ENCODE measurements at regions not wholly inside any gene's neighbourhood (a gene's known extent, or its start where the extent isn't known, plus 50 kb on each side); places are given as distances from the start of the nearest gene placed in this dataset.
"Not testable (repeated sequence)": the region's sequence is repeated elsewhere in the genome, so short reads cannot be mapped to it uniquely, and the experiment has no call there.

DNA sequence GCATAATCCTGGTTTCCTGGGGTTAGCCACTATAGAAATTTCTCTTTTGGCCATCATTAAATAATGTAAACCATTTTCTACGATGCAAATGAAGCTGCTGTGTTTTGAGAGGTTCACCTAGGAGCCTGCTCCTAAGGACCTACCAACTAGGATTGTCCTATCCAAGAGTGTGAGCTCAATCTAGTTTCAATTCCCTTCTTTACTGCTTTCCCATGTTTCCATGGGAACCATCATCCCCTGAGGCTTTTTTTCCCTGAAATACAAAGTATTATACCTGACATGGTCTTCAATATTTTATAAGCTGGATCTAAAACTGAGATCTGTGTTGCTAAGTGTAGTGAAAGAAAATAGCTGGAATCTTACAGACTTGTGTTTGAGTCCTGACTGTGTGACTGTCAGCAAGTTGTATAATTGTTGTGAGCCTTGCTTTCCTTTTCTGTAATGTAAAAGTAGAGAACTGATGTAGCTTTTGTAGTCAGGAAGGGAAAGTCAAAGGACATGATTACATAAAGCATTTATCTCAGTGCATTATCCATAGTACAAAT lies 453.2 kb downstream of the PRR16 start:
- FAIRE-seq (no peak), DNase-seq (ENCODE audit: low spot score) (no peak)

- FAIRE-seq: no peak
- DNase-seq (ENCODE audit: low spot score): no peak
Measured at GRCh38 chr5:120919017-120919416, 454.9 kb downstream of the PRR16 start.

DNA sequence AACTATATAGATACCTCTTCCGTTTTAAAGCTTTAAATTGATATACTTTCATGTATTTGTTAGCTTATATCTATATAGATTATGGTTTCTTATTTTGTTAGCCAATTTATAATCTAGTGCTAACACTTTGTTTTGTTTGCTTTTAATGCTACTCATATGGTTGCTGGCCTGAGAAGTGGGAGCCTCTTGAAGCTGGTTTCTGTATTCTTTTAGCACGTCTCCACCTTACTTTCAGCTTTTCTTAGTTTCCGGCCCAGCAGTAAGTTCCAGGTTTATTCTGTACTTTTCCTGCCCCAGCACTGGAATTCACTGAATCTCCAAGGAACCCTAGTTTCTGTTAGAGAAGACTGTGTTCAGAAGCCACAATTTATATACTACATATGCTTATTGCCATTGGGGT lies 458.9 kb downstream of the PRR16 start:
- DNase-seq (ENCODE audit: low spot score): no peak
- no peak for FAIRE-seq

- no peak for DNase-seq (ENCODE audit: low spot score)
- FAIRE-seq: no peak
Measured at GRCh38 chr5:120926471-120926870, 462.4 kb downstream of the PRR16 start.

DNA sequence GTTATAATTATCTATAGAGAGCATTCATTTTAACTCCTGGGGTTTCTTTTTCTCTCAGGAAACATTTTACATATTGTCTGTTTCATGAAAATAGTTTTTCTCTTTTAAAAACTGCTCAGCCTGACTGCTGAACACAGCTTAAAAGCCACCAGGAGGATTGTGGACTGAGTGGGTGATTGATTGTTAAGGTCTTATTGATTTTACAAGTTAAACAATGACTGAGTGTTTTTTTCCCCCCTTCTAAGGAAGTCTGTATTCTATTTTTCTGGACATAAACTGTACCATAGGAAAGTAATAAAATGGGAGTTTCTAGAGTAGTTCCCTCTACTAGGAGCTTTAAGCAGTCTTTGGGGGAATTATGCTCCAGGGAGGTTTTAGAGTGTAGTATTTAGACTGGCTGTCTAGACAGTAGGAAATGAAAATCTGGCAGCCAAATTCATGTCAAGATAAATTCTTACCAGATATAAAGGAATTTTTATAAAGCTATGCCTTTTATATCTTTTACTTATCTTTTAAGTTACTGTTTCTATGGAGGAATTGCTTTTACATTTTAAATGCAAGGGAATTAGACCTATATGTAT lies 463.9 kb downstream of the PRR16 start:
- DNase-seq (ENCODE audit: low spot score) (no peak), FAIRE-seq (no peak)

GRCh38 chr5:120932480-120932879 lies 468.4 kb downstream of the PRR16 start:
- no peak for FAIRE-seq
- no peak for DNase-seq (ENCODE audit: low spot score)

- DNase-seq (ENCODE audit: low spot score) (no peak), FAIRE-seq (no peak)
Measured at GRCh38 chr5:120934031-120934430, 469.9 kb downstream of the PRR16 start.

DNA sequence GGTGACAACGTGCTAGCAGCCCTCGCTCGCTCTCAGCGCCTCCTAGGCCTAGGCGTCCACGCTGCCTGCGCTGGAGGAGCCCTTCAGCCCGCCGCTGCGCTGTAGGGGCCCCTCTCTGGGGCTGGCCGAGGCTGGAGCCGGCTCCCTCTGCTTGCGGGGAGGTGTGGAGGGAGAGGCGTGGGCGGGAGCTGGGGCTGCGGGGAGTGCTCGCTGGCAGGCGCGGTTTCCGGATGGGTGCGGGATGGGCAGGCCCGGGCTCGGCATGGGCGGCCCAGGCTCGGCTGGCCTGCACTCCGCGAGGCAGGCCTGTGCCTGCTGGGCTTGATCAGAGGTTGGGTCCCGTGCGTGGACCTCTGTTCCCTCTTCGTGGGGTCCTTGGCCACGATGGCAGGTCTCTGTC lies 472.6 kb downstream of the PRR16 start:
- DNase-seq (ENCODE audit: low spot score) (no peak), FAIRE-seq (no peak)

DNA sequence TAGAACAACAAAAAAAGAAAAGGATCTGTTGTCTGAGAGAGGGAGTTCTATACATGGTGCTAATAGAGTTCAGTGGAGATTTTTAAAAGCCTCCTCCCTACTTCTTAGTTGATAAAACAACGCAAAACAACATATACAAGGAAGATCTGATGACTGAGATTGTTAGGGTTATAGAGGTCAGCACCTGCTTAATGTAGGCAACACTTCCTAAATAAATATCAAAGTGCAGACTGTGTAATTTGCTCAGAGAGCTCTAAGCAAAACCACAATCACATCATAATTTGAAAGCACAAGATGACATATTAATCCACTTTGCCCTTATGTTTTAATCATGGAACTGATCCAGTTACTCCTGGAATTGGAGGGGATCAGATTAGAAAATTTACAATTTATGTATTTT lies 474.5 kb downstream of the PRR16 start:
- FAIRE-seq (no peak), DNase-seq (ENCODE audit: low spot score) (no peak)

- DNase-seq (ENCODE audit: low spot score): no peak
- no peak for FAIRE-seq
Measured at GRCh38 chr5:120942596-120943350, 478.7 kb downstream of the PRR16 start.

DNA sequence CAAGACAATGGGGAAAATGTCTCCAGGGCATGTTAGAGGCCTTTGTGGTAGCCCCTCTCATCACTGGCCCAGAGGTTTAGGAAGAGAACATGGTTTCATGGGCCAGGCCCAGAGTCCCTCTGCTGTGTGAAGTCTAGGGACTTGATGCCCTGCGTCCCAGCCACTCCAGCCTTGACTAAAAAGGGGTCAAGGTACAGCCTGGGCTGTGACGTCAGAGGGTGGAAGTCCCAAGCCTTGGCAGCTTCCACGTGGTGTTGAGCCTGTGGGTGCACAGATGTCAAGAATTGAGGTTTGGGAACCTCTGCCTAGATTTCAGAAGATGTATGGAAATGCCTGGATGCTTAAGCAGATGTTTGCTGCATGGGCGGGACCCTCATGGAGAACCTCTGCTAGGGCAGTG lies 485.5 kb downstream of the PRR16 start:
- FAIRE-seq; DNase-seq (ENCODE audit: low spot score): not testable (repeated sequence)

DNA sequence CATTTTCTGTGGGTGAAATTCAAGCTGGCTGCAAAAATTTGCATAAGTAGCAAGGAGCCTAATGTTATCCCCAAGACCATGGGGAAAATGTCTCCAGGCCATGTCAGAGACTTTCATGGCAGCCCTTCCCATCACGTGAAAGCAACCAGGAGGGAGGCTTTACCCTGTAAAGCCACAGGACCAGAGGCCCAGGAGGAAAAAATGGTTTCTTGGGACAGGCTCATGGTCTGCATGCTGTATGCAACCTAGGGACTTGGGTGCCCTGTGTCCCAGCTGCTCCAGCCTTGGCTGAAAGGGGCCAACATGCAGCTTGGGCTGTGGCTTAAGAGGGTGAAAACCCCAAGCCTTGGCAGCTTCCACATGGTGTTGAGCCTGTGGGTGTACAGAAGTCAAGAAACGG lies 489.3 kb downstream of the PRR16 start:
- not testable (repeated sequence) for FAIRE-seq; DNase-seq (ENCODE audit: low spot score)

DNA sequence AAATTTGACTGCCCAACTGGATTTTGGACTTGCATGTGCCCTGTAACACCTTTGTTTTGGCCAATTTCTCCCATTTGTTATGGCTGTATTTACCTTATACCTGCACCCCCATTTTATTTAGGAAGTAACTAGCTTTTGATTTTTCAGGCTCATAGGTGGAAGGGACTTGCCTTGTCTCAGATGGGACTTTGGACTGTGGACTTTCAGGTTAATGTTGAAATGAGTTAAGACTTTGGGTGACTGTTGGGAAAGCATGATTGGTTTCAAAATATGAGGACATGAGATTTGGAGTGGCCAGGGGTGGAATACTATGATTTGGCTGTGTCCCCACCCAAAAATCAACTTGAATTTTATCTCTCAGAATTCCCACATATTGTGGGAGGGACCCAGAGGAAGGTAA lies 490.2 kb downstream of the PRR16 start:
- DNase-seq (ENCODE audit: low spot score) (no peak), FAIRE-seq (no peak)

GRCh38 chr5:120955795-120956194 lies 491.7 kb downstream of the PRR16 start:
- FAIRE-seq (no peak), DNase-seq (ENCODE audit: low spot score) (no peak)

GRCh38 chr5:120958877-120959485 lies 494.9 kb downstream of the PRR16 start:
- FAIRE-seq (no peak), DNase-seq (ENCODE audit: low spot score) (no peak)

GRCh38 chr5:120960510-120960909 lies 496.4 kb downstream of the PRR16 start:
- FAIRE-seq (no peak), DNase-seq (ENCODE audit: low spot score) (no peak)

DNA sequence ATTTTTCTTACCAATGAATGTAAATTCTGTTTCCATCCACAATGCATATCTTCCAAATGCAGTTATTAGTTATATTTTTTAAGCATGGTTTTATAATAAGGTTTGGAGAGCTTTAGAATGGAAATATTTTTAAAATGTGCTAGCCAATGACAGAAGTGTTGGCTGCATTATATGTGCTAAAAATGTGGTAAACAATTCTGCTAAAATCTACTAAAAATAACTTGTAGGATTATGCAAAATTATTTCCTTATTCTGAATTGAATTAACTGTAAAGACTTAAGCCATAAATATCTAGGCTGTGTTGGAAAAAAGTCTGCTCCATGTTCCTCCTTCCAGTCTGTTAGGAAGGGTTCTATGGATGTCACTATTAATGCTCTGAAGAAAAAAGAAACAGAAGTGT lies 503.3 kb downstream of the PRR16 start:
- DNase-seq (ENCODE audit: low spot score) (no peak), FAIRE-seq (no peak)

DNA sequence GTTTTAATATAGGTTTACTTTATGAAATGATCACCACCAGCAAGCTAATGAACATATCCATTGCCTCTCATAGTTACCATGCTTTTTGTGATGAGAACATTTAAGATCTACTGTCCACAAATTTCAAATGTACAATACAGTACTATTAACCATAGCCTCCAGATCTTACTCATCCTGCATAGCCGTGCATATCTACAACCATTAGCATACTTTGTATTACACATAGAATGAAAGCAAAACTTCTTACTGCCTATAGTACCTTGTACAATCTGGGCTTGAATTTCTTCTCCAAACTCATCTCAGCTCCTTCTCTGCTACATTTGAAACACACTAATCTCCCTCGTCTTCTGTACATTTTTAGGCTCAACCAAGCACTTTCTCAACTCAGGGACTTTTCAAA lies 510.6 kb downstream of the PRR16 start:
- FAIRE-seq: no peak
- no peak for DNase-seq (ENCODE audit: low spot score)

DNA sequence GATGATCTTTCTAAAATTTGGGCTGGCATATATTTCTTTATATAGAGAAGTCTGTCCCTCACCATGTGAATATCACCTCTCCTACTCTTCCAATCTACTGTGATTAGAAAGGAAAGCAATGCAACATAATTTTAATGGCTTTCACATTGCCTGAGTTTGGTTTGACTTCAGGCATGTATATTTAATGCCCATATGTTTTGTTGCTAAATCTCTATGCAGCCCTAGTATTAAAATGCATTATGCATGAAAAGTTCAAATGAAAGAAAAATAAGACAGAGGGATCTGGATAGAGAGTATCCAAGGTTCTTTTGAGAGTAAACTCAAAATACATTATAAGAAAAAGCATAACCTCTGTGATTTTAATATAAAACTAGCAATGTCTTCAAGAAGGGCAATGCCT lies 518.3 kb downstream of the PRR16 start:
- FAIRE-seq: no peak
- no peak for DNase-seq (ENCODE audit: low spot score)

GRCh38 chr5:120985526-120985925 lies 521.4 kb downstream of the PRR16 start:
- DNase-seq (ENCODE audit: low spot score) (no peak), FAIRE-seq (no peak)

DNA sequence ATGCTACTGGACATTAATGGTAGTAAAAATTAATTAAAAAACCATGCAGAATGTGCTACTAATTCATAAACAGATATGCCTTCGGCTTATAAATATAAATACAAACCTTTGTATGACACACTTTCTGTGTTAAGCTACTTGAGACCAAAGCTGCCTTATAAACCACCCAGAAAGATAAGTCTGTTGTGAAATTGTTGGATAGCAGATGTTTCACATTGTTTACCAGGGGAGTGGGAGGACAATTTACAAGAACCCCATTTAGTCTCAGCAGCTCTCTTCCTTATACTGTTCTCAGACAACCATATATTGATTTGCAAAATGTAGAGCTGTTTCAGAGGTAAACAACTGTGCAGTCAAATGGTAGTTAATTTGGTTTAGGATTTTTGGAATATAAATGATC lies 524.4 kb downstream of the PRR16 start:
- FAIRE-seq (no peak), DNase-seq (ENCODE audit: low spot score) (no peak)

DNA sequence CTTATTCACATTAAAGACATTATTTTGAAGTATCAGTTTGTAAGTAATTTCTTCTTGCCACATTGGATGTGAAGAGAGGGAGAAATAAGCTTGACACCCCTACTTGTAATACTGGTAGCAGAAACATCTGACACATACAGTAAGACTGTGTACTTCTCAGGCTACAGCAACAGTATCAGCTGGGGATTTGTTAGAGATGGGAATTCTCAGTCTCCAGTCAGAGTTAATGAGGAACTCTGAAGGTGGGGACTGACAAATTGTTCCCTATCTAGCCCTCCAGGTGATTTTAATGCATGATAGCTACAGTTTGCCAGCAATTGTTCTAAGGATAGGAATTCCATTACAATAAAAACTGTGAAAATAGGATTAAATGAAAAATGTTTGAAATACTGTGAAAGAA lies 524.8 kb downstream of the PRR16 start:
- no peak for DNase-seq (ENCODE audit: low spot score)
- no peak for FAIRE-seq

DNA sequence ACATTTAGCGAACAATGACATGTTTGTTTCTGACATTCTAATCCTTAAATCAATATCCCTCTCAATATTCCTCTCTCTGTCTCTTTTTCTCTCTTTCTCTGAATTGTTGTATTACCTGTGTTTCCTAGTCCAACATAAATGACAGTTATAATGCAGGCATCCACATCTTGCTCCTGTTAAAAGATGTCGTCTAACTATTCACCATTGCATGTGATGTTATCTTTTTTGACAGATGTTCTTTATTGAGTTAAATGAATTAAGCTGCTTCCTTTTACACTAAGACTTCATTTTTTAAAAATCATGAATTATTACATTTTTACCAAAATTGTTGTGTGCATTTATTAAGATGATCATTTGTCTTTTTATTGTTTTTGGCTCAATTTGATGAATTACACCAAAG lies 527.5 kb downstream of the PRR16 start:
- FAIRE-seq: no peak
- no peak for DNase-seq (ENCODE audit: low spot score)
